NAMALWA (cell line): ENCODE measurements at regions not wholly inside any gene's neighbourhood (a gene's known extent, or its start where the extent isn't known, plus 50 kb on each side); places are given as distances from the start of the nearest gene placed in this dataset.
A peak's percentile ranks its signal among the peaks of the same experiment; 100 is the strongest.
"Not testable (repeated sequence)": the region's sequence is repeated elsewhere in the genome, so short reads cannot be mapped to it uniquely, and the experiment has no call there.

Experiments used
- DNase-seq: peaks from one replicate; pipeline ENCODE4 v3.0.0-alpha.2; 2015; ENCODE audit warnings: low spot score

GRCh38 chr10:78596556-78596955 lies 472.2 kb upstream of the ZMIZ1 start:
- DNase-seq = no peak

GRCh38 chr10:78597796-78598555 lies 470.8 kb upstream of the ZMIZ1 start:
- no peak for DNase-seq

DNA sequence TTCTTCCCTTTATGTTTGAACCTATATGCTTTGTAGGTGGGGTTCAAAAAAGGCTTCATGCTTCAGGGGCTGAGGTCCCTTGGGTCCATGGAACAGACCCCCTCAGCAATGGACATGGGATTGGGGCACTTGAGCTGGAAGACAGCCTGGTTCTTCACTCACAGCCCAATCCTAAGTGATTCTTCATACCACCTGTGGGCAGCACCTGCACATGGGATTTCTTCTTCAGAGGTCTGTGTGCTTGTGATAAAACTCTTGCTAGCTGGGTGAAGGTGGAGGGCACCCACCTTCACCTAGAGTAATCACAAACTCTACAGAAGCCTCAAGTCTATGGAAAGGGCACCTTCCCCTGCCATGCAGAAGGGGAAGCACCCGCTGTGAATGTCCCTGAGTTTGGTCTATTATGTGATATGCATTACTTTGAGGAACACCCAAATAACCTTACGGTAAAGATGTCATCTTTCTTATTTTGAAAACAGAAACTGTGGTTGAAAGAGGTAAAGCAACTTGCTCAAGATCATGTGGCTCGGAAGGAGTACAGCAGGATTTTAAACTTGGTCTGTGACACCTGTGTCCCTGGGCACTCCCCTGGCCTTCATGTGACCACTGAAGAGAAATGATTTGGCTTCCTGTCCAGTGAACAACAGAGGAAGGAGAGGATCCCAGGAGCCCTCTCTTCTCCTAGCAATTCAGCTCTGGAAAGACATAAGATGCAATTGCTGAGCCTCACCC lies 469.5 kb upstream of the ZMIZ1 start:
- no peak for DNase-seq

DNA sequence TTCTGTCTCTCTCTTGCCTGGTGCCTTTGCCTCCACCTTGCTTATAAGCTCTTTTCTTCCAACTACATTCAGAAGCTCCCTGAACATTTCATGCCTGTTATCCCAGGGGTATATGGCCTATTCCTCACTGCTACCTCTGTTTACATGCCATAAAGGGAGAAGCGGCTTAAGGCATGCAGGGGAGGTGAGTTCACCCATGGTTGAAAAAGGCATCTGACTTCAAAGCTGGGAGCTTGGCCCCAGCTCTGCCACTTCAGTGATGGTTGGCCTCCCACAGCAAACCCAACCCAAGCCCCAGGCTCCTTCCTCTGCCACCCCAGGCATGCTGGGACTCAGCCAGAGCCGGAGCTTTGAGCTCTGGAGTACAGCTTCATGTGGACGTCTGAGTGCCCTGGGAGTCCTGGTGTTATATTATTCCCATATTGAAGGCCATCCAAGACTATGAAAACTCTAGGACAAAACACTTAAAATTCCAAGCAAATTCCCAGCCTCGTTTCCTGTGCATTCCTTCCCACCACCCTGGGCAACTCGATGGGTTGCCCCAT lies 468.6 kb upstream of the ZMIZ1 start:
- DNase-seq = no peak

GRCh38 chr10:78600740-78601139 lies 468.0 kb upstream of the ZMIZ1 start:
- DNase-seq = no peak

DNA sequence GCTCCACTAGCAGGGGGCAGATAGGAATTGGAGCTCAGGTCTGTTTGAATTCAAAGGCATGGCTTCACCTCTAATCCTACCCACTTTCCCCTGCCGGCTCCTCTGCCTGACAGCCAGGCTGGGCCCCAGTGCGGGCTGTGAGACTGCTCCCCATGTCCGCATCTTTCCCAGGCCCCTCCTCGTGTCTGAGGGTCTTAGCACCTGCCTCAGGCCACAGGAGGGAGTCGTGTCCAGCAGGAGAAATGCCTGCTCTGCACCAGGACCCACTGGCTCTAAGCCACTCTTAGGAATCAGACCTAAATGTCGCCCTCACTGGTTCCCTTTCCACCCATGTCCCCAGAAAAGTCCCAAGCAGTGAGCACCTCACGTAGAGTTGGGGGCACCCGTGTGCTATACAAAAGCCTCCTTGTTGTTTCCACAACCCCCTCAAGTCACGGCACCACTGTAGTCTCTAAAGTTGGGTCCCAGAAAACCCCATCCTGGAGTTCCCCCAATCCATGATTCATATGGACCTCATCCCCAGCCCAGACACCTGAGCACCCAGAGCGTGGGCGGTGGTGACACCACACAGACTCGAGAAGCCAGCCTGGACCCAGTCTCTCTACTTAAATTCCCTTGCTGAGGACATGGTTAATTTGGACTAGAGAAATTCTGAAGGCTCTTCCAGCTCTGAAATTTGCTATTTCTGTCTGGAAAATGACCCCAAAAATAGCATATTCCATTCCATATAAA lies 466.4 kb upstream of the ZMIZ1 start:
- no peak for DNase-seq

DNA sequence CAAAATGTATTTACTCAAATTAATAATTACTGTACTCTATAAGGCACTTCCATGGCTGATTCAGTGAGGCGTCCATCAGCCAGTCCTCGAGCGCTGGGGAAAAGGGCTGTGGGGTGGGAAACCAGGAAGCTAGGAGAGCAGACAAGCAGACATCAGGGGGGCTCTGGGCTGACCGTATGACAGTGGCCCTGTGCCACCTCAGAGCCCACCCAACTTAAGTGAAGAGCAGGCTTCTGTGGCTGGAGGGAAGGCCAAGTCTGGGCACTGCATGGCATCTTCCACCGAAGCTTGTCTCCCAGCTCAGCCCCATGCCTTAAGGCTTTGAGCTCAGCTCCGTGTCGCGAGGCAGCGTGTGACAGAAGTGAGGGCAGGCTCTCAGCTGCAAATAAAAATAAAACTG lies 464.5 kb upstream of the ZMIZ1 start:
- no peak for DNase-seq

DNA sequence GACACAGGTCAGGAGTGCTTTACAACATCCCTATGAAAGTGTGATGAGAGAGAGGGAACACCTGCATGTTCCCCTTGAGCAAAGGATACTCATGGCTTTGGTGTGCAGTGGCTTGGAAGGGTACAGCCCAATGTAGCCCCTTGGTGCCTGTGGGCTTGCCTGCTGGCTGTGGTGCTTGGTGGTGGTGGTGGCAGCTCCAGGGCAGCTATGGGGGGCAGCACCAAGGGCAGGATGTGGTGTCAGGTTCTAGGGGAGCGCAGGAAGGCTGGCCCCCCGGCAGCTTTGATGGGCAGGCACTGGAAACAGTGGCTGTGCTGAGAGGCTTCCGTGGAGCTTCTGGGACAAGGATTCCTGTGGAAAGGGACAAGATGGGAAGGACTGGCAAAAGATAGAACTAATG lies 464.0 kb upstream of the ZMIZ1 start:
- DNase-seq = no peak

- peak; percentile 0 for DNase-seq
Observed at GRCh38 chr10:78605800-78606350, 462.9 kb upstream of the ZMIZ1 start.

GRCh38 chr10:78606766-78607165 lies 462.0 kb upstream of the ZMIZ1 start:
- DNase-seq = not testable (repeated sequence)

GRCh38 chr10:78609976-78610375 lies 458.8 kb upstream of the ZMIZ1 start:
- DNase-seq = no peak

DNA sequence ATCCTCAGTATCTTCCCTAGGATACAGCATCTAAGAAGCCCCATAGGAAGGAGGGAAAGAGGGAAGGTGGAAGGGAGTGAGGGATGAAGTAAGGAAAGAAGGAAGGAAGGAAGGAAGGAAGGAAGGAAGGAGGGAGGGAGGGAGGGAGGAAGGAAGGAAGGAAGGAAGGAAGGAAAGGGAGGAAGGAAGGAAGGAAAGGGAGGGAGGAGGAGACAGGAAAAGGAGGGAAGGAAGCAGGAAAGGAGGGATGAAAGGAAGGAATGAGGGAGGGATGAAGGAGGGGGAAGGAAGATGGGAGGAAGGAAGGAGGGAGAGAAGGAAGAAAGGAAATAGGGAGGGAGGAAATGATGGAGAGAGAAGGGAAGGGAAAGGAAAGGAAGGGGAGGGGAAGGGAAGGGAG lies 455.6 kb upstream of the ZMIZ1 start:
- no peak for DNase-seq

- DNase-seq = no peak
Observed at GRCh38 chr10:78614267-78614666, 454.5 kb upstream of the ZMIZ1 start.

DNA sequence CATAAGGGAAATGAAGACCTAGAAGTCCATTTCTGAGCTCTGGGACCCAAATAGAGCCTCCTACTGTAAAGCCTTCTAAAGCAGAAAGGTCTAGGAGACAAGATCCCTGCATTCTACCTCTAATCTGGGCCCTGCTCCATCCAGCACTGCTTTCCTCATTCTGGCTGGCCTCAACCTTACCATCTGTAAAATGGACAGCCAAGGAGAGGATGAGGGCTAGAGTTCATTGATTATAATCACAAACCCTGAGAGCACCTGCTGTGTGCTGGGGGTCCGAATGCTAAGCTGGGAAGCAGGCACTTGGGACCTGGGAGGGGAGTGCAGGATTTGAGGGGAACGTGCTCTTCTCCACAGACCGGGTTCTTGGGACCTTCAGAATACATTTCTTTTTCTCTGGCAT lies 454.0 kb upstream of the ZMIZ1 start:
- no peak for DNase-seq

- DNase-seq = no peak
Observed at GRCh38 chr10:78616125-78616695, 452.6 kb upstream of the ZMIZ1 start.

GRCh38 chr10:78617115-78617514 lies 451.7 kb upstream of the ZMIZ1 start:
- no peak for DNase-seq

DNA sequence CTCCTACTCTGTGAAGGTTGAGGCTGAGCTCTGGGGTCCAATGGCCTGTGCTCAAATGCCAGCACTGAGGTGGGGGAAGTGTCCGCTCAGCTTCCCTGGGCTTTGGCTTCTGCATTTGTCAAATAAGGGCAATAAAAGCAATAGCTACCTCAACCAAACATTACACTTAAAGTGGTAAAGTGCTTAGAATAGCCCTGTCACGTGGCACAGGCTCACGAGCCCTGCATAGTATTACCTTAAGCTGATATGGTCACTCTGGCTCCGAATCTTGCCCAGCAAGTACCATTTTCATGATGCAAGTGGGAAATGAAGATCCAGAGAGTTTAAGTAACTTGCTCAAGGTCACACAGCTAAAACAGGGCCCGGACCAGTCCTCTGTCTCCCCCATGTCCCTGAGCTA lies 451.1 kb upstream of the ZMIZ1 start:
- no peak for DNase-seq

DNA sequence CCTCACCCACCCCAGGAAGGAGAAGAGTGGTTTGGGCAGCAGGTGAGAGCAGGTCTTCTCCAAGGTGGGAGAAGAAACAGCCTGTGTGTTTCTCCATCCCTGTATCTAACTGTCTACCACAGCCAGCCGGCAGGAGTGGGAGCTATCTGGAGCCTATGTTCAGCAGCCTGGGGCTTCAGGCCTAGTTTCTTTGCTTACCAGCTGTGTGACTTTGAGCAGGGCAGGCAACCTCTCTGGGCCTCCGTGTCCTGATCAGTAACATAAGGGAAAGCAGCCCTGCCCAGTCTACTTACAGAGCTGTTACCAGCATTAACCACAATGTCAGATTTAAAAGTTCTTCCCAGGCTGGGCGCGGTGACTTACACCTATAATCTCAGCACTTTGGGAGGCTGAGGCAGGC lies 450.7 kb upstream of the ZMIZ1 start:
- DNase-seq = no peak

GRCh38 chr10:78619115-78619851 lies 449.5 kb upstream of the ZMIZ1 start:
- no peak for DNase-seq

- no peak for DNase-seq
Observed at GRCh38 chr10:78619896-78620295, 448.9 kb upstream of the ZMIZ1 start.
